GM19397 (cell line): ENCODE measurements at regions not wholly inside any gene's neighbourhood (a gene's known extent, or its start where the extent isn't known, plus 50 kb on each side); places are given as distances from the start of the nearest gene placed in this dataset.
"Not testable (repeated sequence)": the region's sequence is repeated elsewhere in the genome, so short reads cannot be mapped to it uniquely, and the experiment has no call there.

Experiments used
- ATAC-seq: cut with Tn5 transposase; IDR thresholded peaks from one replicate; pipeline ENCODE4 v1.9.1; 2021; ENCODE audit warnings: mild to moderate bottlenecking, moderate library complexity; ENCODE audit not compliant: unreplicated experiment

GRCh38 chr16:5951486-5951885 lies 853.9 kb upstream of the EEF2KMT start:
- ATAC-seq, result no peak

GRCh38 chr16:5944971-5945370 lies 847.4 kb upstream of the EEF2KMT start:
- no peak for ATAC-seq

GRCh38 chr16:5938607-5939006 lies 841.0 kb upstream of the EEF2KMT start:
- ATAC-seq, result no peak

GRCh38 chr16:5932906-5933305 lies 835.3 kb upstream of the EEF2KMT start:
- ATAC-seq, result no peak

GRCh38 chr16:5928476-5929065 lies 831.0 kb upstream of the EEF2KMT start:
- no peak for ATAC-seq

- ATAC-seq, result no peak
These were observed 828.3 kb upstream of the EEF2KMT start for GRCh38 chr16:5925850-5926249.

GRCh38 chr16:5922686-5923085 lies 825.1 kb upstream of the EEF2KMT start:
- no peak for ATAC-seq

GRCh38 chr16:5918567-5919130 lies 821.1 kb upstream of the EEF2KMT start:
- no peak for ATAC-seq

- no peak for ATAC-seq
These were observed 820.0 kb upstream of the EEF2KMT start for GRCh38 chr16:5917436-5918195.

GRCh38 chr16:5916711-5917191 lies 819.2 kb upstream of the EEF2KMT start:
- ATAC-seq, result no peak

- ATAC-seq, result no peak
These were observed 813.6 kb upstream of the EEF2KMT start for GRCh38 chr16:5911241-5911640.

GRCh38 chr16:5909556-5909955 lies 812.0 kb upstream of the EEF2KMT start:
- not testable (repeated sequence) for ATAC-seq

GRCh38 chr16:5907544-5907943 lies 809.9 kb upstream of the EEF2KMT start:
- ATAC-seq, result no peak

- no peak for ATAC-seq
These were observed 808.8 kb upstream of the EEF2KMT start for GRCh38 chr16:5906351-5906750.

- ATAC-seq, result no peak
These were observed 808.3 kb upstream of the EEF2KMT start for GRCh38 chr16:5905935-5906334.

- no peak for ATAC-seq
These were observed 806.2 kb upstream of the EEF2KMT start for GRCh38 chr16:5903832-5904231.

GRCh38 chr16:5903153-5903552 lies 805.6 kb upstream of the EEF2KMT start:
- no peak for ATAC-seq

GRCh38 chr16:5900046-5900445 lies 802.5 kb upstream of the EEF2KMT start:
- ATAC-seq, result no peak

GRCh38 chr16:5895976-5896375 lies 798.4 kb upstream of the EEF2KMT start:
- no peak for ATAC-seq

- no peak for ATAC-seq
These were observed 797.5 kb upstream of the EEF2KMT start for GRCh38 chr16:5895137-5895536.

- ATAC-seq, result no peak
These were observed 793.7 kb upstream of the EEF2KMT start for GRCh38 chr16:5891296-5891695.

- ATAC-seq, result no peak
These were observed 787.9 kb upstream of the EEF2KMT start for GRCh38 chr16:5885521-5885920.
